Colonic mucosa (tissue), 4 donors: ENCODE measurements at regions not wholly inside any gene's neighbourhood (a gene's known extent, or its start where the extent isn't known, plus 50 kb on each side); places are given as distances from the start of the nearest gene placed in this dataset.

Experiments
- DNase-seq: peaks from one replicate; pipeline ENCODE4 v3.0.0-alpha.2; 2020
- H3K27ac ChIP-seq: fragments of 200-600 bp; one replicate; pipeline ENCODE4 v1.8.0; 2021
- H3K27me3 ChIP-seq: fragments of 200-600 bp; one replicate; pipeline ENCODE4 v1.8.0; 2021
- H3K36me3 ChIP-seq: fragments of 200-600 bp; one replicate; pipeline ENCODE4 v1.8.0; 2021
- H3K4me1 ChIP-seq: fragments of 200-600 bp; one replicate; pipeline ENCODE4 v1.8.0; 2021; ENCODE audit warnings: mild to moderate bottlenecking
- H3K4me3 ChIP-seq: fragments of 200-600 bp; one replicate; pipeline ENCODE4 v1.8.0; 2021
- H3K9ac ChIP-seq, 2 donors: one replicate each; pipeline ENCODE4 v1.7.0; 2013; ENCODE audit warnings: control low read depth in 2 of 2, low read depth in 2 of 2, low read length in 2 of 2
- H3K9me3 ChIP-seq: fragments of 200-600 bp; one replicate; pipeline ENCODE4 v1.8.0; 2021
- CTCF ChIP-seq: fragments of 200-600 bp; IDR thresholded peaks from one replicate; pipeline ENCODE4 v1.8.0; 2022; ENCODE audit warnings: antibody characterized with exemption, mild to moderate bottlenecking
- intact Hi-C: fragments of 100-400 bp; cut with DNase I; formaldehyde crosslinking; loops from one replicate; pipeline ENCODE4 v1.14.1; 2022
- donor health status: healthy.
- donor health status: DM: no; HTN: no; CAD: no.
- donor health status: DM: no; HTN: no; CAD: no.

- H3K27ac ChIP-seq: no peak overlapping the region
- no peak overlapping the region for H3K9ac ChIP-seq
- DNase-seq: no peak
- no peaks in the 10 kb centered on the region for H3K4me1 ChIP-seq
- intact Hi-C loops: no loop called here
- no peak for TF ChIP-seq CTCF
- H3K36me3 ChIP-seq: no peaks in the 10 kb centered on the region
- no peak overlapping the region for H3K4me3 ChIP-seq
- no peaks in the 10 kb centered on the region for H3K9me3 ChIP-seq
- H3K27me3 ChIP-seq: no peaks in the 10 kb centered on the region
Measured at GRCh38 chr4:182056866-182057265, 186.3 kb upstream of the TENM3 start.

- Histone ChIP-seq H3K27me3 (no peaks in the 10 kb centered on the region), H3K9me3 (no peaks in the 10 kb centered on the region), H3K27ac (no peak overlapping the region), H3K4me3 (no peak overlapping the region), H3K36me3 (no peaks in the 10 kb centered on the region), H3K4me1 (no peaks in the 10 kb centered on the region), H3K9ac (no peak overlapping the region)
- TF ChIP-seq CTCF: no peak
- intact Hi-C loops: no loop called here
- no peak for DNase-seq
Measured at GRCh38 chr4:182062458-182062857, 180.7 kb upstream of the TENM3 start.

GRCh38 chr4:182062936-182063335, 180.3 kb upstream of the TENM3 start:
- H3K9me3 ChIP-seq: no peaks in the 10 kb centered on the region
- no peaks in the 10 kb centered on the region for H3K36me3 ChIP-seq
- no peak for DNase-seq
- no peaks in the 10 kb centered on the region for H3K4me1 ChIP-seq
- H3K4me3 ChIP-seq: no peak overlapping the region
- no peak for TF ChIP-seq CTCF
- intact Hi-C loops: no loop called here
- no peak overlapping the region for H3K27ac ChIP-seq
- H3K27me3 ChIP-seq: no peaks in the 10 kb centered on the region
- no peak overlapping the region for H3K9ac ChIP-seq

DNA sequence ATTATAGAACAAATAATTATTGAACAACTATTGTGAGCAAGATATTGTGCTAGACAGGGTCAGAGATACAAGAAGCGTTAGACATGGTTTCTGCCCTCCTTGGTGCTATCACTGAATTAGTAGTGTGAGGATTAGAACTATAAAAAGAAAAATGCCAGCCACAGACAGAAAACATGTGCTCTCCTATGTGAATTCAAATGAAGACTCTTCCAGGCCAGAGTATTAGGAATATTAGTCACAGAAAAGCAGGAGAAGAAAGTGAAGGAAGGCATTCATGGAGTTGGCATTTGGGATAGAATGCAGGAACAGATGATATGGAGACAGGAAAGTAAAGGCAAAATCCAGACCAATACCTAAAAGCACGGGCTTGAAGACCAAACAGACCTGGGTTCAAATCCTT, 179.6 kb upstream of the TENM3 start:
- Histone ChIP-seq H3K27ac (no peak overlapping the region), H3K4me1 (no peaks in the 10 kb centered on the region), H3K27me3 (no peaks in the 10 kb centered on the region), H3K9me3 (no peaks in the 10 kb centered on the region), H3K4me3 (no peak overlapping the region), H3K36me3 (no peaks in the 10 kb centered on the region), H3K9ac (no peak overlapping the region)
- intact Hi-C loops: no loop called here
- no peak for DNase-seq
- TF ChIP-seq CTCF: no peak

GRCh38 chr4:182065255-182065654, 177.9 kb upstream of the TENM3 start:
- no peak for DNase-seq
- no peak overlapping the region for H3K9ac ChIP-seq
- H3K4me3 ChIP-seq: no peak overlapping the region
- no peak for TF ChIP-seq CTCF
- H3K36me3 ChIP-seq: no peaks in the 10 kb centered on the region
- no peak overlapping the region for H3K27ac ChIP-seq
- H3K27me3 ChIP-seq: no peaks in the 10 kb centered on the region
- no peaks in the 10 kb centered on the region for H3K4me1 ChIP-seq
- no peaks in the 10 kb centered on the region for H3K9me3 ChIP-seq
- intact Hi-C loops: no loop called here

DNA sequence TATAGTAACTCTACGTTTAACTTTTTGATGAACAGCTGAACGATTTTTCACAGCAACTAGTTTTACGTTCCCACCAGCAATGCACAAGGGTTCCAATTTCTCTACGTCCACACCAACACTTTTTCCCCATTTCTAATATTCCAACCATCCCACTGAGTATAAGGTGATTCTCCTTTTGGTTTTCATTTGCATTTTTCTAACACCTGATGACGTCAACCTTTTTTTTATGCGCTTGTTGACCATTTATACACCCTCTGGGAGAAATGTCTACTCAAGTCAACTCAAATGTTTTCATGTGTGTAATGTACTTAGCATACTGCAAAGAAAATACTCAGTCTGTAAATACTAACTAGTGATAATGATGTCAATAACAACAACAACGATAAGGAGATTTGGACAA, 177.2 kb upstream of the TENM3 start:
- H3K36me3 ChIP-seq: no peaks in the 10 kb centered on the region
- no peak overlapping the region for H3K9ac ChIP-seq
- intact Hi-C loops: no loop called here
- no peaks in the 10 kb centered on the region for H3K9me3 ChIP-seq
- H3K4me1 ChIP-seq: no peaks in the 10 kb centered on the region
- H3K4me3 ChIP-seq: no peak overlapping the region
- H3K27me3 ChIP-seq: no peaks in the 10 kb centered on the region
- no peak overlapping the region for H3K27ac ChIP-seq
- TF ChIP-seq CTCF: no peak
- no peak for DNase-seq
